GM21447 (cell line): ENCODE measurements at regions not wholly inside any gene's neighbourhood (a gene's known extent, or its start where the extent isn't known, plus 50 kb on each side); places are given as distances from the start of the nearest gene placed in this dataset.
A peak's percentile ranks its signal among the peaks of the same experiment; 100 is the strongest.

Source experiments
- ATAC-seq: cut with Tn5 transposase; IDR thresholded peaks from one replicate; pipeline ENCODE4 v1.9.1; 2021; ENCODE audit not compliant: unreplicated experiment

DNA sequence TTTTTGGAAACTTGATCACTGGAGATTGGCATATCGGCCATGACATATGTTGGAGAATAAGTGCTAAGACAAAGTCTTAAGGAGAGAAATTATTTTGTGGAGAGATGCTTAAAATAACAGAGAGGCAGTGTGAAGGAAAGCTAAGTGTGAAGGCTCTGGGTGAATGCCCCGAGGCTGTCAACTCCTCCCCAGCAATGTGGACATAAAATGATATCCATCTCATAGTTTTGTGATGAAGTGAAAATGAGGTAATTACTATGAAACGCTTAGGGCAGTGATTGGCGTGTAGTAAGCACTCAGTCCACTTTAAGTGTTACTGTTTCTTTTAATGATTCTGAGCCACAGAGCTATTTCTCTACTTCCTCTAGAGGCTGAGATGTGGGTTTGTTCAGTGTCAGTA is 195.8 kb upstream of the KLF12 start:
- ATAC-seq = no peak

DNA sequence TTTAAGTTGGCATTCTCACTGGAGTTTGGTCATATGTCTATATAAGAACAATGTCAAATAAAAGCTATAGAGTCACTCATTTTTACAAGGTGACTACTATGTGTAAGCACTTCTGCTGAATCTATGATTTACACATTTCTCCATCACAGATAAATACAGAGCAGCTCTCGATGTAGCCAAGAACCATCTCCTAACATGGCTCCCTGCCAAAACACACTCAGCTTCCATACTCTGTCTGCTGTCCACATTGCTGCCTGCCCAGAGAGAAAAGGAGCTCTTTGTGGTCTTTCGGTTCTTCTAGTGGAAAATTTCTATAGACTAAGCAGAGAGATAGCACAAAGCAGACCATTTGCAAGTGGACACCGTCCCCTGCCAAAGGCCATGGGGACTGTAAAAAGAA is 190.9 kb upstream of the KLF12 start:
- no peak for ATAC-seq

DNA sequence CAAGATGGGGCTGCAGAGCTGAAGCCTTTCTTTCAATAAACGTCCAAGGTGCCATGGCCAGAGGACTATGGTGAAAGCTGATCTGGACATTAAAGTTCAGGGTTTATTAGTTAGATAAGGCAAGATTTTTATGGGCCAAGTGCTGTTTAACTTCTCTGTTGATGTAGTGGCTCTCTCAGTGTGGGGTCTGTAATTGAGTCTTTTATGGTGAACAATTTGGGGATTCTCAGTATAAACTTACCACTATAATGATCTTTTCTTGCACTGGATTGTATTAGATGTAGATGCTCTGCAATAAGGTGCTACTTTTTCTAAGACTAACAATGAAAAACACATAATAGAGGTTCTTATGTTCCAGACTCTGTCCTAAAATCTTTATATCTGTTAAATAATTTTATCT is 190.1 kb upstream of the KLF12 start:
- no peak for ATAC-seq

DNA sequence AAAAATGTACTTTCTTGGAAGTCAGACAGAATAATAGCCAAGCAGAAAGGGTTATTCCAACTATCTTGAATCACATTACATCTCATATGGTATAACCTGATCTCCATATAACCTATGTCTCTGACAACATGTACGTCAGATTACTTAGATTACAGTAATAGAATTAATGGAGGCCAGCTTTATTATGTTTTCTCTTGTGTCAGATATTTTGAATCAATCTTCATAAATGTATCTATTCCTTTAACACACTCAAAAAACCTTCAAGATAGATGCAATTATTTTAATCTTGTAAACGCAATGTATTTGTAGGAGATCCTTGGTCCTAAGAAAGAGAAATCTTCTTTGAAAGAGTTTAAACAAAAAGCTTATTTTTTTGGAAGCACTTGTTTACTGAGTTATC is 188.4 kb upstream of the KLF12 start:
- ATAC-seq = no peak

DNA sequence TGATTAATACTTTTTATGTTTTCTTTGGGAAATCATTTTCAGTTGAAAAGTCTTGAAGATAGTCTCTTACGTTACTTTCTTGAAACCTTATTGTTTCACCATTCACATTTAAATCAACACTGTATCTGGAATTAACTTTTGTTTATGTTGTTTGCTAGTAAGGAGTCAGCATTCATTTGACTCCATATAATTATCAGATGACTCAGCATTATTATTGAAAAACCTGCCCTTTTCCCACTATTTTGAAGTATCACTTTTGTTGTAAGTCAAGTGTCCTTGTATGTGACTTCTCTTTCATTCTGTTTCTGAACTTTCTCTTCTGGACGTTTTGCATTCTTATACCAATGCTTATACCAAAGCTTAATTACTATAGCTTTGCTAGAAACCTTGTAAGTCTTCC is 186.1 kb upstream of the KLF12 start:
- no peak for ATAC-seq

DNA sequence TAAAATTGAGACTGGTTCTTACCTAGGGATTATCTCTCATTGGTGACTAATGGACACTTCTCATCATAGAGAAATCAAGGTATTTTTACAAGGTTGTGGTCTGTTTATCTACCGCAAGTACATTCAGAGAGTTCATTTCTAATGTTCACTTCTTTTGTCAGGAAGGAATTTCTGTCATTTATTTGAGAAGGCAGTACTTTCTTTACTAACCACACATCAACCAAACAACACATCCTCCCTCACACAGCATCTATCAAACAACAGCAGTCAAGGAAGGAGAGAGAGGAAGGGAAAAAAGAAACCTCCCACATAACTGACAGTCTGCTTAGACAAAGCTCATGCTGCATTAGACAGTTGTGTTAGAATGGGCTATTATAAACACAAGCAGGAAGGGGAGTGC is 182.3 kb upstream of the KLF12 start:
- ATAC-seq = no peak

DNA sequence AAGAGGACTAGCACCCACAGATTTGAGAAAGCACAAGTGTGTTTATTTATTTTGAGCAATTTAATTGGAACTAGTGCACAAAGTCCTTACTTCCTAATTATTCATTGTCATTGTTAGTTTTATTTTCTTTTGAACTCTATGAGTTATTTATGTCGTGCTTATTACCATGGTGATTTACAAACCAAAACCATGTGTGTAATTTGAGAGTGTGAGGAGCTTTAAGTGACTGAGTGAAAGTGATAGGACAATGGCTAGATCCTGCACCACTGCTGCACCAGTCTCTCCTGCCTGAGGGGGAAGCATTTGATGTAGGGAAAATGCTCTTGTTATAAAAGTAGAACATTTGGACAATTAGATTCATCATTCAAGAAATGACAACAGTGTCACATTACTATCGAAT is 172.3 kb upstream of the KLF12 start:
- no peak for ATAC-seq

DNA sequence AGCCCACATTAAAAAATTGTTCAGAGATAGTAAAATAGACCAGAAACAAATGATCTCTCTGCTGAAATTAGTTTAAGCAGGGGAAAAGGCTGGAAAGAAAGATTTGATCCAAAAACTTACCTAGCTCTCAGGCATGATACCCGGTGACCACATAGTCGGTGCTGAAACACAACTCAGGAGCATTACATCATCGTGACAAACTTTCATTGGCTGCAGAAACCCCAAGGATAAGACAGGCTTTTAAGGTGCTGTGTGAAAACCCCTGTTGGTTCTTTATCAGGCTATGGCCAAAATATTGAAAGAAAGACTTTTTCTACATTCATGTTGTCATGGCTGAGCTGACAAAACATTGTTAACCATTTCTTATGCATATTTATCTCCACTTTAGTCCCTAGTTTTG is 171.7 kb upstream of the KLF12 start:
- ATAC-seq = no peak

DNA sequence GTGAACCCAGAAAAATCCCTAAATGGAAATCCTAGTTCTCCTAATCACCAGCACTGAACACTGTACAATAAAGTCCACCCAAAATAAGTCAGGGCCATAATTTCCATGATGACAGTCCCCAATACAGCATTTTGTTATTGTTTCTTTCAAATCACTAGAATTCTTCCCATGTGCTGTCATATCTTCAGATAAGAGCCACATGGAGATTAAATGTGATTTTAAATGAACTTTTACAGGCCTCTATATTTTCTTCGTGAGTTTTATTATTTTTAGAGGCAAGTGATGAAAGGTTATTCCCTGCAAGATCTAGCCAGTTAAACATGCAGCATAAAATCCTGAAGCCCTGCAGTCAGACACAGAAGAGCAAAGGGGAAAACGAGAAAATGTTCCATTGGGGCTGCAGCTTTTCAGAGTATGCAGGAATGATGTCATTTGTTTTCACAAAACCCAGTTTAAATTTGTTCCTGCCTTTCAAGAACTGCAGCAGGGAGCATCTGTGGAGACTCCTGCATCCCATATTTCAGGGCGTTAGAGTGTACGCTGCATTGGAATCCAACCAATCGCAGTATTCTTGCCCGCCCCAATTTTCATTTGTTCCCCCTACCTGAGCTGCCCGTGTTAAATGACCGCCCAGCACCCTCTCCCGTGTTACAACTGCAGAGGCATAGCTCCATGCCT is 167.2 kb upstream of the KLF12 start:
- ATAC-seq = no peak

DNA sequence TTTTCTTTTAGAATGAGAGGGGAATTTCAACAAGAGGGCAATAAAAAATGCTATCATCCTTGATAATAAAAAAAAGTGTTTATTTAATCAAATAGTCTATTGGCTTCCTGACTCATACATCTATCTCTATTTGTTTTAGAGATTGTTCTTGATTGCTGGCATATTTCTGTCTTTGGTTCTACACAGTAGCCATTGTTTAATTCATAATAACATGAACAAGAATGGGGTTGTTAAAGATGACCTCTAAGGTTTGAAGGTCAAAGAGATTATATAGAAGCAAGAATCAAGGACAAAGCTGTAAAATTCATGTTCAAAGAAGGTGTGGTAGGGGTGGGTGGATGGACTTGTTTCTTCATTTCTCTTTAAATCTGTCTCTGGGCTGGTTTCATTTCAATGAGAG is 166.0 kb upstream of the KLF12 start:
- no peak for ATAC-seq

DNA sequence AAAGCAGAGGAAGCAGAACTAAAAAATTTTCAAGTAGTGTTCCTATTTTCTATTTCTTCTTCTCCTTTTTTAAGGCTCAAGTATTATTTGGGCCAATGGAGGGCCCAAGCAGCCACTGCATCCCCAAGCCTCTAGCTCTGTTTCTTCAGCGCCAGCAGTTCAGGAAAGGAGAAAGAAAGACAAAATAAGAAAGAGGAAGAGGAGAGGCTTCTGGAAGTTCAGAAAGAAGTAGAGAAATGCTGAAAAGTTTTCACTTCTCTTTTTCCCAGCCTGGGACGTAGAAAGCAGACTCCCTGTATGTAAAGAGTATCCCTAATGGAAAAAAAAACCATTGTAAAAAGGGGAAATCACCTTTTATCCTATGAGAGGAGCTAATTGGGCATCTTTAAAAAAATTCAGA is 165.5 kb upstream of the KLF12 start:
- no peak for ATAC-seq

DNA sequence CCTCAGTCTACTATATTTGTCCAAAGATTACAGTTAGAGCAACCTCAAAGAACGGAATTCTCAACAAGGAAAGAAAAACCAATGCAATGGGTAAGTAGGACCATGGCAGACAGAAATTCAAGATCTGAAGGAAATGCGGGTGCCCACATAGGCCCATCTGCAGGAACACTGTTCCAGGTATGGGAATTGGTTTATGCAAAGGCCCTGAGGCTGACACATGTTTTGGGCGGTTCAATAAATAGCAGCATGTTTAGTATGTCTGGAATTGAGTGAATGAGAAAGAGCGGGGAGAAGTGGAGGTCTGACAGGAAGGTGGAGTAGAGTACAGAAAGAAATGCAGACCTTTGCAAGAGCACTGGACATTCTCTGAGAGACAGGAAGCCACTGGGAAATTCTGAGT is 164.7 kb upstream of the KLF12 start:
- ATAC-seq = no peak

DNA sequence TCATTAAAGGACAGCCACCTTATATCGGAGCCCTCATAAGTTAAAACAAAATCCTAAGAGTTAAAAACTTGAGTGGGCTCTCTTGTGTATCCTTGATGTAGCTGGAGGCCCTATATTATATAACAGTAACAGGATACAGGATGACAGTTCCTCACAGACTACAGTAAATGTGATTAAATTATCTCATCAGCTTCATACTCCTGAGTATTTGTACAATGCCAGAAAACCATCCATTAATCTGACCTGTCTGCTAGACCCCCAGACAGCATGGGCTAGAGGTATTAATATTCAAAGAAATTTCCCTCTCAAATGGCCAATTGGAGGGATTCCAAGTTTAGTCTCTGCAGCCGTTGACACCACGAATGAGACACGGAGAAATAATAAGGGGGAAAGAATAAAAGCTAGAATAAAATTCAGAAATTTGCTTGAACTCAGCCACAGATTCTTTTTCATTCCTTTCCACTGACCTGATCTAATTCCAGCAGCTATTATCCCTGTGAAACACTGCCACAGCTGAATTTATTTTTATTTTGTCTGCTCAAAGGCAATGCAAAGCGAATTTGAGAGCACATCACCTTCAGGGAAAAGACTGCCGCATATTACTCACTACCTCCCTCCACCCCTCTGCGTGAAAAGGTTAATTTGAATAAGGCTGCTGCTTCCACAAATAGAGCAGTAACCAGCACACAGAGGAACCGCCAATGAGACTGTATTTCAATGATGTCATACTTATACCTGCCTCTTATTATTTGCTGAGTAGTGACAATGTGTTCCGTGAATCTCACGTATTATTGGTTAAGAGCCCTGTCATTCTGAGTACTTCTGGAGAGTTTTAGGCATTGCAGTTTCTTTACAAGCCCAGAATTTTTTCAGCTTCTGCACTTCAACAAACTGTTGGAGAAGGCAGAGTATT is 155.9 kb upstream of the KLF12 start:
- peak; percentile 41 for ATAC-seq

DNA sequence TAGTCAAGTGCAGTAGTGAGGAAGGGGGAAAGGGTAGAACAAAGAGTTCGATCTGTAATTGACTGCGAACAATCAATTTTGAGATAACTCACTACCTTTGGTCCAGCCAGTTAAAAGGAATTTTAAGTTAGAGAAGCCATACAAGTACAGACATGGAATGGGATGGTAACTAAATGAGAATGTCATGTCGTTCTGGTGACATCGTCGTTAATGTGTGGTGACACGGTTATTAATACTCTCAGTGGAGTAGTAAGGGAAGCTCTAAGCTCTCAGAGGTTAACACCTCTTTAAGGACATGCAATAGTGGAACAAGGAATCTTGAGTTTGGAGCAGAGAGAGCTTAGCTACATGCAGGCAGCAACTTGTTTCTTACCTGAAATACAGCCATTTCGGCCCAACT is 154.9 kb upstream of the KLF12 start:
- no peak for ATAC-seq

DNA sequence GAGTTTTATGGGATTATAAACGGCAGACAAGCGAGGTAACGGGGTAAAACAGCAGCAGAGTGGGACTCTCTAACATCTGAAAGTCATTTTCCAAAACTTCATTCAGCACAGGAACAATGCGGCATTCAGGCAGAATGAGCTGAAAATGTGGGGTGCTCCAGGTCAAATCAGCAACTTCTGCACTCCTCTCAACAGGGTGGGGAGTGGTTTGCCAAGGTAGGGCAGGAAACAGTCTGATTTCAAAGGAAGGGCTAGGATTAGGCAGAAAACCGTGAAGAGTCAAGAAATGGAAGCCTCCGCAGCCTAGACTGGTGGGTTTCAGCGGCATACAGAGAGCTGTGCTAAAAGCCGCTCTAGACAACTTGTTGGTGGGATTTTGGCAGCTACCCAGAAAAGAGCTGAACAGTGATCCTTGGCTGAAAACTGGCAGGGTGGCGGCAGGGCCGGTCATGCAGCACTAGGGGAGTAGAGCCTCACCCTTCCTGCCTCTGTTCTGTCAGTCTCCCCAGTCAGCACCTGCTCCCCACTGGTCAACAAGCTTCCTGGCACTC is 154.2 kb upstream of the KLF12 start:
- ATAC-seq = no peak

DNA sequence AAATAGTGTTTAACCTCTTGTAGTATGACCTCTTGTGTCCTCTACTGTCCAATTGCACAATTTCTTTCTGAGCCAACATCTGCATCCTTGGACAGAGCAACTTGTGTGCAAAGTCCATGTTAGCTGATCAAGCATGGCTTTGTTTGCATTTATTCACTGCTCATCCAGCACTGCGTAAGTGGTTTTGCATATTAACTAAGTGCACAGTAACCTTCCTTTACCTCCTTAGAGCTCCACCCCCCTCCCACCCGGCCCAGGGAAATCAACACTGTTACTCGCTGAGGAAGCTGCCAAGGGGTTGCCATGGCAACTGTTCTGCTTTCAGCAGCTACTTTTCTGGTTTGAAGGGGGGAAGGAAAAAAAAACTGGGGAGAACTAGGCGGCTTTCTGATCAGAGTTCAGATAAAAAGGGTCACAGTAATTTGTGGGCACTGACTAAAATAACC is 153.5 kb upstream of the KLF12 start:
- peak; percentile 56 for ATAC-seq

DNA sequence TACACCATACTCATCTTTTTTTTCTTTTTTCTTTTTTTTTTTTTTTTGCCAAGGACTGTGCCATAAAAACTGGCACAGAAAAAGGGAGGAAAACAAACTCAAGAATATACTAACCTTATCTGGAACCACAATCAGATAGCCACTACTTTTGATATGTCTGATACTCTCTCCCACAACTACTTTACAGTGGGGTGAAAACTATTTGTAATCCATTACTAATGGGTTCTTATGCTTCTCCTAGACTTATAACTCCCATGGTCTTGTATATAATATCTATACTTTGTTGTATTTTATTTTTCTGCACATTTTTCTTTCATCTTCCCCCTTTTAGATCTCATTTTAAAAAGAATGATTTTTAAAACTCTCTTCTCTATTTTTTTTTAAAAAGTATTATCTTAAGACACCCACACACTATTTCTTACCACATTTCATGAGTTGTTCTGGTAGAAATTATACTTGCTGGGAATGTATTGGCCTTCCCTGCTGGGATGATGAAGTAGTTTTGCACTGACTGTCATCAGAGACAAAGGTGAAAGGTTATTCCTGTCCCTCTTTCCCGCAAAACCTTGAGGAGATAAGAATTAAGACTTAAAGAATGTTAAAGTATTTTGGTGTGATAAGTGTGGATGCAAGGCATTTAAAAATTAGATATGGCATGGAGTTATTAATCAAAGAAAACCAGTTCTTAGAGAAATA is 146.7 kb upstream of the KLF12 start:
- ATAC-seq = no peak

DNA sequence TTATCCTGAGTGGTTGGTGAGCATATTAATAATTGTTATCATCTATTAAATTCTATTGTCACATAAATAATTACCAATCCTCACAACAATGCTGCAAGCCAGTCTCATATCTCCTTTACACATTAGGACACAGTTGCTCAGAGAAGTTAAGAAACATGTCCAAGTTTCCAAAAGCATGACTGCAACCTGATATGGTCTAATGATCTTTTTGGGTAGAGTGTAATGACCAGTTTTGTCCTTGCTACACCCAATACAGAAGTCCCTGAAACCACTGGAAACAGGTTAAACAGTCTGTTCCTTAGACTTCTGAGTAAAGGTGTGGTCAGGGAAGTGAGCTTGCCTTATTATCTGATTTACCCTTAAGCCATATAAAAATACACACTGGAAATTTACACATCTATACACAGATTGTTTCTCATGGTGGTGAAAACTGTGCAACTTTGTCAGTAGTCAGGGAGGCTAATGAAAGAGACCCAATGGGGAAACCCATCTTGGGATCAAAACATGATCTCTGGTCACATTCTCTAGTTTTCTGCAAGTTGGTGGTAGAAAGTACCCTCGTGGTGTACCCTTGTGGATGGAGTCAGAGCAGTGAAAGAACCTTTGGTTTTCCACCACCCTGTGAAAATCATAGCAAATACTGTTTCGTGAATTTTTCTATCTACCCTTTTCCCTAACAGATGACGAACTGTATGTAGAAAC is 146.0 kb upstream of the KLF12 start:
- no peak for ATAC-seq

DNA sequence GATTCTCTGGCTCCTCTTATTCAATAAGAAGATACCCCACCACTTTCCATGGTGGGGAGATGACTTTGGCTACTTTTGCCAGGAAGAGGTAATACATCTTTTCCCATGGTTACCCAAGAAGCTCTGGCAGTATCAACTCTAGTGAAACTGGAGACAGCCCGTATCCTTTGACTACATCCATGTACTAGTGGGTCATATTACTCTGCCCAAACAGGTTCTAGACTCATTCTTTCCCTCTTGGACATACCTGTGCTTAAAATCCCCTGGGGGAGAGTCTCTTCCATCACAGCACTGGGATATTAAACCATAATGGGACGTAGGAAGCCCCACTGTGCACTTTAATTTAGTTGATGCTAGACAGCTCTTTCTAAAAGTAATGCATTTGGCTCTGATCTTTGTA is 144.7 kb upstream of the KLF12 start:
- no peak for ATAC-seq

DNA sequence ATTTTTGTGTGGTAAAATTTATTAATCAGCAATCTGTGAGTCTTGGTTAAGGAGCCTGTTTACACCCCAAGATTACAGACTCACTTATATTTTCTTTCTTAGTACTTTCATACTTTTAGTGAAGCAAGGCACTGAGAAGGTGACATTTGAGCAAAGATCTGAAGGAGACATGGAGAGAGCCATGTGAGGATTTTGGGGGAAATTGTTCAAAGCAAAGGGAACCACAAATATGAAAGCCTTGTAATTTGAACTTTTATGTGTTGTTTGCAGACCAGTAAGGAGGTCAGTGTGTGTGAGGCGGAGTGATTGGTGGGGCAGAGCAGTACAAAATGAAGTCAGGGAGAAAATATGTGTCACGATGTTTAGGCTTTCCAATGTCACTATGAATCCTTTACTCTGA is 140.7 kb upstream of the KLF12 start:
- ATAC-seq = no peak

DNA sequence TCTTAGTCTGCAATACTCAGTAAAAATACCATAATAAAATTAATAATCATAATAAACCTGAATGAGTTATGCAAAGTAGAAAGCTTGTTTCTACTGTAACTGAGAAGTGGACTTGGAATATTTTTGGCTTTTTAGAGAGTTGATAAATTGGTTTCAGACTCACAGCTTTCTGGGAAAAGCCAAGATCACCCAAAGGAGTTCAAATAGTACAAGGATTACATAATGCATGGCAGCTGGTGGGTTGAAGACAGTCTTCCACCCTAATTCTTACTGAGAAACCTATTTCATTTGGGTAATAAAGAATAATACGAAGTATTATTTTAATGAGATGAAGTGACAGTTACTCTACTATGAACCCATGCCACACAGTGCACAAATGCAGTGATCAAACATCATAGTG is 139.4 kb upstream of the KLF12 start:
- ATAC-seq = no peak
